K562 (cell line): ENCODE measurements at regions not wholly inside any gene's neighbourhood (a gene's known extent, or its start where the extent isn't known, plus 50 kb on each side); places are given as distances from the start of the nearest gene placed in this dataset.
A peak's percentile ranks its signal among the peaks of the same experiment; 100 is the strongest.

Source experiments
- ATAC-seq: fragments of 200-7000 bp; cut with Tn5 transposase; 3 replicates; pipeline ENCODE4 v1.9.1; 2020; ENCODE audit warnings: moderate library complexity
- BruUV-seq: library from RNA; stranded (reverse); fragments of 400-500 nt; replicated peaks from 2 replicates; lab custom pipeline; 2021; lab: Mats Ljungman, UMichigan
- CTCF ChIA-PET: fragments of 300-600 bp; formaldehyde crosslinking; extraction: SDS; loops from one replicate; lab custom pipeline; 2021; ENCODE audit warnings: low intra/inter-chr PET ratio; lab: Yijun Ruan, JAX
- POLR2A ChIA-PET: fragments of 300-600, 350-650 bp; sonication (Branson Sonifier 250); formaldehyde crosslinking; extraction: SDS; loops from one replicate; lab custom pipeline; 2021; ENCODE audit warnings: antibody characterized with exemption, inconsistent platforms; lab: Yijun Ruan, JAX
- DNase-seq, 4 experiments: peaks; one replicate each; pipeline versions ENCODE4 v3.0.0 to v3.0.0-alpha.2; 2011 to 2018; ENCODE audit warnings: low spot score in 3 of 4, mixed read lengths in 3 of 4; ENCODE audit errors: extremely low read depth in 1 of 4
- FAIRE-seq: peaks from 2 replicates; lab custom pipeline; 2011; peaks lifted over from hg19 to GRCh38; lab: Jason Lieb, UNC
- H2AFZ ChIP-seq: 2 replicates; pipeline ENCODE4 v1.6.0; 2011; ENCODE audit warnings: low read depth, low read length, control low read depth, inconsistent platforms
- H3K27ac ChIP-seq: fragments of 200-600 bp; 3 replicates; pipeline ENCODE4 v1.8.0; 2011; ENCODE audit warnings: low read depth, mild to moderate bottlenecking, control low read depth, inconsistent platforms, low read length, moderate library complexity, mixed read lengths; ENCODE audit errors: extremely low read depth
- H3K27me3 ChIP-seq, 2 experiments: fragments of 300-600 bp in 1 of 2; 2 replicates in 1 of 2; 3 replicates in 1 of 2; pipeline versions ENCODE4 v1.6.0 to v1.8.0; 2011; ENCODE audit warnings: inconsistent platforms in 2 of 2, low read length in 2 of 2, mild to moderate bottlenecking in 1 of 2, mixed read lengths in 1 of 2, moderate library complexity in 1 of 2; ENCODE audit not compliant: control insufficient read depth in 2 of 2, insufficient read depth in 2 of 2
- H3K36me3 ChIP-seq: fragments of 300-600 bp; 3 replicates; pipeline ENCODE4 v1.8.0; 2011; ENCODE audit warnings: mild to moderate bottlenecking, low read length, inconsistent platforms; ENCODE audit not compliant: control insufficient read depth, insufficient read depth
- H3K4me1 ChIP-seq, 2 experiments: fragments of 200-600 bp in 1 of 2; replicated peaks in 1 of 2; 2 replicates in 1 of 2; 3 replicates in 1 of 2; pipeline versions ENCODE4 v1.5.1 to v1.8.0; 2011; ENCODE audit warnings: inconsistent platforms in 2 of 2, low read length in 2 of 2, mild to moderate bottlenecking in 1 of 2, mixed read lengths in 1 of 2, moderate library complexity in 1 of 2; ENCODE audit not compliant: control insufficient read depth in 2 of 2, insufficient read depth in 2 of 2
- H3K4me2 ChIP-seq: 2 replicates; pipeline ENCODE4 v1.6.1; 2011; ENCODE audit warnings: low read length, control low read depth, inconsistent platforms, mixed read lengths; ENCODE audit not compliant: insufficient read depth
- H3K4me3 ChIP-seq: fragments of 200-600 bp; sonication (generic), shearing (Covaris generic); 2 replicates; pipeline ENCODE4 v1.5.1; 2016; ENCODE audit warnings: control low read depth, inconsistent platforms
- H3K79me2 ChIP-seq: fragments of 200-600 bp; 3 replicates; pipeline ENCODE4 v1.8.0; 2011; ENCODE audit warnings: low read length, inconsistent platforms; ENCODE audit not compliant: control insufficient read depth, insufficient read depth
- H3K9ac ChIP-seq, 2 experiments: 2 replicates each; pipeline versions ENCODE4 v1.6.0 to v1.6.1; 2011; ENCODE audit warnings: low read depth in 2 of 2, low read length in 2 of 2, control low read depth in 1 of 2, inconsistent platforms in 1 of 2, mild to moderate bottlenecking in 1 of 2, mixed read lengths in 1 of 2; ENCODE audit not compliant: insufficient read depth in 1 of 2
- H3K9me1 ChIP-seq: one replicate; pipeline ENCODE4 v1.6.0; 2011; ENCODE audit warnings: inconsistent platforms, mild to moderate bottlenecking, low read length, moderate library complexity; ENCODE audit not compliant: control insufficient read depth, insufficient read depth
- H3K9me3 ChIP-seq: replicated peaks from 2 replicates; pipeline ENCODE4 v1.5.1; 2011; ENCODE audit warnings: low read depth, low read length, inconsistent platforms; ENCODE audit not compliant: control insufficient read depth, insufficient read depth
- H4K20me1 ChIP-seq: replicated peaks from 2 replicates; pipeline ENCODE4 v1.6.1; 2011; ENCODE audit warnings: low read length, inconsistent platforms, mixed read lengths; ENCODE audit not compliant: control insufficient read depth, insufficient read depth
- ASH1L ChIP-seq: fragments of 450-650 bp; IDR thresholded peaks from 2 replicates; pipeline ENCODE4 v1.6.1; 2018; ENCODE audit warnings: borderline replicate concordance, mild to moderate bottlenecking, low read depth; ENCODE audit not compliant: partially characterized antibody
- CREB1 ChIP-seq, 2 experiments: sonication (generic) in 1 of 2; formaldehyde crosslinking in 1 of 2; IDR thresholded peaks; 2 replicates each; pipeline versions ENCODE4 v1.6.1 to v1.8.0; 2012 to 2022; ENCODE audit warnings: inconsistent platforms in 1 of 2, mild to moderate bottlenecking in 1 of 2, missing genetic modification reagents in 1 of 2, moderate library complexity in 1 of 2
- EZH2 ChIP-seq: IDR thresholded peaks from 2 replicates; pipeline ENCODE4 v1.6.1; 2012; ENCODE audit warnings: low read depth, mild to moderate bottlenecking, inconsistent platforms, low read length, borderline replicate concordance
- KAT7 ChIP-seq: sonication (generic); formaldehyde crosslinking; IDR thresholded peaks from 2 replicates; pipeline ENCODE4 v1.8.0; 2022; ENCODE audit warnings: missing genetic modification reagents, mild to moderate bottlenecking, borderline replicate concordance
- SNAPC5 ChIP-seq: fragments of 250-450 bp; sonication (Bioruptor Pico); IDR thresholded peaks from 2 replicates; pipeline ENCODE4 v1.8.0; 2021; ENCODE audit warnings: moderate library complexity, mild to moderate bottlenecking, inconsistent platforms
- TFAP4 ChIP-seq: sonication (generic); formaldehyde crosslinking; IDR thresholded peaks from 2 replicates; pipeline ENCODE4 v1.8.0; 2022; ENCODE audit warnings: missing genetic modification reagents, mild to moderate bottlenecking, moderate library complexity, borderline replicate concordance
- WGBS: fragments of 100-300 bp; shearing (Covaris generic); methylation state at CpG from one replicate; pipeline ENCODE4 v1.1.6; 2016; ENCODE audit warnings: low coverage, mixed read lengths; ENCODE audit not compliant: insufficient coverage; ENCODE audit errors: missing lambda C conversion rate; 5-methylcytosine and 5-hydroxymethylcytosine counted together
- in situ Hi-C: fragments of 300-500 bp; cut with MboI; formaldehyde crosslinking; loops from 4 replicates; pipeline ENCODE4 v1.15.0; 2018; ENCODE audit warnings: inconsistent platforms, mixed read lengths
- intact Hi-C: fragments of 100-400 bp; cut with micrococcal nuclease; formaldehyde crosslinking; loops from 2 replicates; pipeline ENCODE4 v1.14.2; 2022

GRCh38 chr6:166245148-166245547 lies 63.0 kb downstream of the PRR18 start:
- ChIA-PET POLR2A (no interaction called here), CTCF (no interaction called here)
- Histone ChIP-seq H3K9me3 (no peaks in the 10 kb centered on the region), H4K20me1 (no peaks in the 10 kb centered on the region), H3K79me2 (no peaks in the 10 kb centered on the region), H3K4me2 (no peak overlapping the region), H3K4me3 (no peak overlapping the region), H3K9ac (no peak overlapping the region), H3K36me3 (no peaks in the 10 kb centered on the region), H2AFZ (no peak overlapping the region), H3K27ac (no peak overlapping the region), H3K9me1 (no peaks in the 10 kb centered on the region), H3K27me3 (peaks cover 52 to 75% of the 10 kb centered on the region in 2 experiments), H3K4me1 (no peaks in the 10 kb centered on the region)
- no peak for DNase-seq
- ATAC-seq = no peak
- FAIRE-seq = no peak
- intact Hi-C loops = no loop called here
- no TSS peak for BruUV-seq
- TF ChIP-seq EZH2 (0 out of 2 replicates have a peak, but pooled peaks have one; percentile 38), TFAP4 (CRISPR knock-in tag) (no peak), KAT7 (CRISPR knock-in tag) (no peak), ASH1L (no peak), CREB1 (IDR thresholded peaks at IDR 0.05) (no peak), CREB1 (CRISPR knock-in tag; IDR thresholded peaks at IDR 0.05) (no peak), SNAPC5 (CRISPR knock-in tag) (no peak)
- in situ Hi-C loops = no loop called here
- WGBS = 3% methylated on average over 5 of the region's 5 CpGs
